ENCODE measurements at regions not wholly inside any gene's neighbourhood (a gene's known extent, or its start where the extent isn't known, plus 50 kb on each side); places are given as distances from the start of the nearest gene placed in this dataset.

- TF ChIP-seq ZNF274 (IDR thresholded peaks at IDR 0.05; ENCODE audit: low read length) (no peak), ZNF274 (tag by site-specific recombination; IDR thresholded peaks at IDR 0.05; ENCODE audit: borderline replicate concordance) (no peak), ZNF629 (tag by site-specific recombination; IDR thresholded peaks at IDR 0.05) (no peak), ZNF639 (tag by site-specific recombination; IDR thresholded peaks at IDR 0.05) (no peak), ZNF138 (tag by site-specific recombination; IDR thresholded peaks at IDR 0.05; ENCODE audit: borderline replicate concordance) (no peak), RBAK (tag by site-specific recombination; IDR thresholded peaks at IDR 0.05) (no peak), YY1 (tag by site-specific recombination; IDR thresholded peaks at IDR 0.05) (no peak), ZNF626 (tag by site-specific recombination; IDR thresholded peaks at IDR 0.05) (no peak), REPIN1 (tag by site-specific recombination; IDR thresholded peaks at IDR 0.05; ENCODE audit: low read depth) (no peak), MYNN (tag by site-specific recombination; IDR thresholded peaks at IDR 0.05; ENCODE audit: borderline replicate concordance) (no peak), ZNF677 (tag by site-specific recombination; IDR thresholded peaks at IDR 0.05) (no peak)
- TF ChIP-seq, protein P1, sequence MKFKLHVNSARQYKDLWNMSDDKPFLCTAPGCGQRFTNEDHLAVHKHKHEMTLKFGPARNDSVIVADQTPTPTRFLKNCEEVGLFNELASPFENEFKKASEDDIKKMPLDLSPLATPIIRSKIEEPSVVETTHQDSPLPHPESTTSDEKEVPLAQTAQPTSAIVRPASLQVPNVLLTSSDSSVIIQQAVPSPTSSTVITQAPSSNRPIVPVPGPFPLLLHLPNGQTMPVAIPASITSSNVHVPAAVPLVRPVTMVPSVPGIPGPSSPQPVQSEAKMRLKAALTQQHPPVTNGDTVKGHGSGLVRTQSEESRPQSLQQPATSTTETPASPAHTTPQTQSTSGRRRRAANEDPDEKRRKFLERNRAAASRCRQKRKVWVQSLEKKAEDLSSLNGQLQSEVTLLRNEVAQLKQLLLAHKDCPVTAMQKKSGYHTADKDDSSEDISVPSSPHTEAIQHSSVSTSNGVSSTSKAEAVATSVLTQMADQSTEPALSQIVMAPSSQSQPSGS (tag by site-specific recombination; IDR thresholded peaks at IDR 0.05; ENCODE audit: low read depth) = no peak
- TF ChIP-seq, protein P2, sequence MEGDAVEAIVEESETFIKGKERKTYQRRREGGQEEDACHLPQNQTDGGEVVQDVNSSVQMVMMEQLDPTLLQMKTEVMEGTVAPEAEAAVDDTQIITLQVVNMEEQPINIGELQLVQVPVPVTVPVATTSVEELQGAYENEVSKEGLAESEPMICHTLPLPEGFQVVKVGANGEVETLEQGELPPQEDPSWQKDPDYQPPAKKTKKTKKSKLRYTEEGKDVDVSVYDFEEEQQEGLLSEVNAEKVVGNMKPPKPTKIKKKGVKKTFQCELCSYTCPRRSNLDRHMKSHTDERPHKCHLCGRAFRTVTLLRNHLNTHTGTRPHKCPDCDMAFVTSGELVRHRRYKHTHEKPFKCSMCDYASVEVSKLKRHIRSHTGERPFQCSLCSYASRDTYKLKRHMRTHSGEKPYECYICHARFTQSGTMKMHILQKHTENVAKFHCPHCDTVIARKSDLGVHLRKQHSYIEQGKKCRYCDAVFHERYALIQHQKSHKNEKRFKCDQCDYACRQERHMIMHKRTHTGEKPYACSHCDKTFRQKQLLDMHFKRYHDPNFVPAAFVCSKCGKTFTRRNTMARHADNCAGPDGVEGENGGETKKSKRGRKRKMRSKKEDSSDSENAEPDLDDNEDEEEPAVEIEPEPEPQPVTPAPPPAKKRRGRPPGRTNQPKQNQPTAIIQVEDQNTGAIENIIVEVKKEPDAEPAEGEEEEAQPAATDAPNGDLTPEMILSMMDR (tag by site-specific recombination; IDR thresholded peaks at IDR 0.05) = no peak
- TF ChIP-seq, protein P3, sequence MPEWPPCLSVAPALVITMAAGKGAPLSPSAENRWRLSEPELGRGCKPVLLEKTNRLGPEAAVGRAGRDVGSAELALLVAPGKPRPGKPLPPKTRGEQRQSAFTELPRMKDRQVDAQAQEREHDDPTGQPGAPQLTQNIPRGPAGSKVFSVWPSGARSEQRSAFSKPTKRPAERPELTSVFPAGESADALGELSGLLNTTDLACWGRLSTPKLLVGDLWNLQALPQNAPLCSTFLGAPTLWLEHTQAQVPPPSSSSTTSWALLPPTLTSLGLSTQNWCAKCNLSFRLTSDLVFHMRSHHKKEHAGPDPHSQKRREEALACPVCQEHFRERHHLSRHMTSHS (tag by site-specific recombination; IDR thresholded peaks at IDR 0.05) = no peak
- TF ChIP-seq, protein P4, sequence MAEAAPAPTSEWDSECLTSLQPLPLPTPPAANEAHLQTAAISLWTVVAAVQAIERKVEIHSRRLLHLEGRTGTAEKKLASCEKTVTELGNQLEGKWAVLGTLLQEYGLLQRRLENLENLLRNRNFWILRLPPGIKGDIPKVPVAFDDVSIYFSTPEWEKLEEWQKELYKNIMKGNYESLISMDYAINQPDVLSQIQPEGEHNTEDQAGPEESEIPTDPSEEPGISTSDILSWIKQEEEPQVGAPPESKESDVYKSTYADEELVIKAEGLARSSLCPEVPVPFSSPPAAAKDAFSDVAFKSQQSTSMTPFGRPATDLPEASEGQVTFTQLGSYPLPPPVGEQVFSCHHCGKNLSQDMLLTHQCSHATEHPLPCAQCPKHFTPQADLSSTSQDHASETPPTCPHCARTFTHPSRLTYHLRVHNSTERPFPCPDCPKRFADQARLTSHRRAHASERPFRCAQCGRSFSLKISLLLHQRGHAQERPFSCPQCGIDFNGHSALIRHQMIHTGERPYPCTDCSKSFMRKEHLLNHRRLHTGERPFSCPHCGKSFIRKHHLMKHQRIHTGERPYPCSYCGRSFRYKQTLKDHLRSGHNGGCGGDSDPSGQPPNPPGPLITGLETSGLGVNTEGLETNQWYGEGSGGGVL (tag by site-specific recombination; IDR thresholded peaks at IDR 0.05) = no peak
Observed at GRCh38 chr16:72437891-72438290, 265.9 kb upstream of the PMFBP1 start.
